GM21786 (cell line): ENCODE measurements at regions not wholly inside any gene's neighbourhood (a gene's known extent, or its start where the extent isn't known, plus 50 kb on each side); places are given as distances from the start of the nearest gene placed in this dataset.

Source experiments
- ATAC-seq: cut with Tn5 transposase; IDR thresholded peaks from one replicate; pipeline ENCODE4 v1.9.1; 2021; ENCODE audit not compliant: unreplicated experiment

GRCh38 chr2:30046979-30047378, 99.8 kb upstream of the YPEL5 start:
- ATAC-seq, result no peak

- ATAC-seq, result no peak
Observed at GRCh38 chr2:30048636-30049175, 98.1 kb upstream of the YPEL5 start.

GRCh38 chr2:30055548-30055947, 91.3 kb upstream of the YPEL5 start:
- ATAC-seq, result no peak

GRCh38 chr2:30060562-30060961, 86.2 kb upstream of the YPEL5 start:
- ATAC-seq, result no peak

- no peak for ATAC-seq
Observed at GRCh38 chr2:30068067-30068466, 78.7 kb upstream of the YPEL5 start.

- peak; percentile 55 for ATAC-seq
Observed at GRCh38 chr2:30072250-30072842, 74.5 kb upstream of the YPEL5 start.

- ATAC-seq, result no peak
Observed at GRCh38 chr2:30073523-30073922, 73.3 kb upstream of the YPEL5 start.

GRCh38 chr2:30074023-30074422, 72.8 kb upstream of the YPEL5 start:
- ATAC-seq, result no peak

GRCh38 chr2:30078521-30078920, 68.3 kb upstream of the YPEL5 start:
- ATAC-seq, result no peak

GRCh38 chr2:30084915-30085314, 61.9 kb upstream of the YPEL5 start:
- no peak for ATAC-seq

- no peak for ATAC-seq
Observed at GRCh38 chr2:30089171-30089570, 57.6 kb upstream of the YPEL5 start.

GRCh38 chr2:30095402-30095801, 51.4 kb upstream of the YPEL5 start:
- no peak for ATAC-seq

- ATAC-seq, result no peak
Observed at GRCh38 chr2:30096451-30096850, 50.4 kb upstream of the YPEL5 start.
